Upper lobe of left lung (tissue), 4 donors: ENCODE measurements at regions not wholly inside any gene's neighbourhood (a gene's known extent, or its start where the extent isn't known, plus 50 kb on each side); places are given as distances from the start of the nearest gene placed in this dataset.

Source experiments
- CTCF ChIP-seq, 6 experiments: fragments of 450-650 bp in 4 of 6; fragments of 200-600 bp in 2 of 6; sonication (generic) in 2 of 6; IDR thresholded peaks; one replicate each; pipeline ENCODE4 v1.5.1; 2016 to 2019; ENCODE audit warnings: antibody characterized with exemption in 6 of 6
- EP300 ChIP-seq, 4 donors: sonication (generic); formaldehyde crosslinking; IDR thresholded peaks; one replicate each; pipeline ENCODE4 v1.5.1; 2017; ENCODE audit warnings: antibody characterized with exemption in 4 of 4, control low read depth in 2 of 4
- POLR2A ChIP-seq, 4 donors: fragments of 450-650 bp; IDR thresholded peaks; one replicate each; pipeline ENCODE4 v1.5.1; 2016 to 2017; ENCODE audit warnings: antibody characterized with exemption in 4 of 4, mild to moderate bottlenecking in 2 of 4

- TF ChIP-seq CTCF (IDR thresholded peaks at IDR 0.05), result no peak
- TF ChIP-seq POLR2A (IDR thresholded peaks at IDR 0.05), result no peak
- no peak for TF ChIP-seq EP300 (IDR thresholded peaks at IDR 0.05)
These were observed 66.8 kb upstream of the KIF5B start for GRCh38 chr10:32123021-32123420.
